Ishikawa (cell line): ENCODE measurements at regions not wholly inside any gene's neighbourhood (a gene's known extent, or its start where the extent isn't known, plus 50 kb on each side); places are given as distances from the start of the nearest gene placed in this dataset.

ENCODE experiments used
- CEBPB ChIP-seq: IDR thresholded peaks from 2 replicates; pipeline ENCODE4 v1.6.1; 2012
- CREB1 ChIP-seq: IDR thresholded peaks from 2 replicates; pipeline ENCODE4 v1.6.1; 2012; ENCODE audit warnings: low read depth
- EGR1 ChIP-seq: IDR thresholded peaks from 2 replicates; pipeline ENCODE4 v1.6.1; 2012
- EP300 ChIP-seq: IDR thresholded peaks from 2 replicates; pipeline ENCODE4 v1.6.1; 2012; ENCODE audit warnings: borderline replicate concordance
- FOXM1 ChIP-seq: IDR thresholded peaks from 2 replicates; pipeline ENCODE4 v1.6.1; 2012; ENCODE audit warnings: low read depth, borderline replicate concordance
- MAX ChIP-seq: IDR thresholded peaks from 2 replicates; pipeline ENCODE4 v1.6.1; 2012
- NFIC ChIP-seq: IDR thresholded peaks from 2 replicates; pipeline ENCODE4 v1.6.1; 2012
- RAD21 ChIP-seq: IDR thresholded peaks from 2 replicates; pipeline ENCODE4 v1.6.1; 2012; ENCODE audit warnings: low read depth
- REST ChIP-seq: IDR thresholded peaks from 2 replicates; pipeline ENCODE4 v1.6.1; 2012; ENCODE audit warnings: low read depth, mild to moderate bottlenecking
- TAF1 ChIP-seq: IDR thresholded peaks from 2 replicates; pipeline ENCODE4 v1.6.1; 2012; ENCODE audit warnings: low read depth, mild to moderate bottlenecking
- TCF12 ChIP-seq: IDR thresholded peaks from 2 replicates; pipeline ENCODE4 v1.6.1; 2012; ENCODE audit warnings: low read depth
- YY1 ChIP-seq: IDR thresholded peaks from 2 replicates; pipeline ENCODE4 v1.6.1; 2012; ENCODE audit warnings: low read depth
- ZBTB7A ChIP-seq: IDR thresholded peaks from 2 replicates; pipeline ENCODE4 v1.6.1; 2012; ENCODE audit warnings: low read depth

GRCh38 chr6:137334884-137335283, 115.7 kb upstream of the IFNGR1 start:
- TF ChIP-seq RAD21 = no peak
- no peak for TF ChIP-seq EP300
- no peak for TF ChIP-seq TCF12
- no peak for TF ChIP-seq ZBTB7A
- TF ChIP-seq YY1 = no peak
- no peak for TF ChIP-seq MAX
- no peak for TF ChIP-seq EGR1
- TF ChIP-seq FOXM1 = no peak
- no peak for TF ChIP-seq TAF1
- TF ChIP-seq NFIC = no peak
- no peak for TF ChIP-seq CEBPB
- no peak for TF ChIP-seq REST
- no peak for TF ChIP-seq CREB1
